ENCODE measurements at regions not wholly inside any gene's neighbourhood (a gene's known extent, or its start where the extent isn't known, plus 50 kb on each side); places are given as distances from the start of the nearest gene placed in this dataset.

GRCh38 chr10:120085096-120085796 lies 192.7 kb downstream of the SEC23IP start:
- Histone ChIP-seq H3K36me3 (no peaks in the 10 kb centered on the region), H3K4me1 (no peaks in the 10 kb centered on the region), H3K9me3 (no peaks in the 10 kb centered on the region), H3K27me3 (no peaks in the 10 kb centered on the region), H3K4me3 (no peak overlapping the region), H3K27ac (no peak overlapping the region)
- TF ChIP-seq POLR2A (IDR thresholded peaks at IDR 0.05) = no peak
- no peak for TF ChIP-seq CTCF (IDR thresholded peaks at IDR 0.05)
- no peak for TF ChIP-seq EP300 (IDR thresholded peaks at IDR 0.05)
- DNase-seq (ENCODE audit: low spot score in 2 of 2) = no peak
- 31 to 37% methylated on average over 5 of the region's 5 CpGs for WGBS, 2 donors

- no peak overlapping the region for H3K27ac ChIP-seq
- 60 to 69% methylated on average over 6 of the region's 6 CpGs for WGBS, 2 donors
- DNase-seq (ENCODE audit: low spot score in 2 of 2) = no peak
- H3K4me1 ChIP-seq = no peaks in the 10 kb centered on the region
- no peaks in the 10 kb centered on the region for H3K27me3 ChIP-seq
- TF ChIP-seq POLR2A (IDR thresholded peaks at IDR 0.05) (no peak), EP300 (IDR thresholded peaks at IDR 0.05) (no peak), CTCF (IDR thresholded peaks at IDR 0.05) (no peak)
- H3K36me3 ChIP-seq = no peaks in the 10 kb centered on the region
- no peaks in the 10 kb centered on the region for H3K9me3 ChIP-seq
- no peak overlapping the region for H3K4me3 ChIP-seq
Measured at GRCh38 chr10:120086066-120086465, 193.5 kb downstream of the SEC23IP start.

- H3K27me3 ChIP-seq = no peaks in the 10 kb centered on the region
- H3K9me3 ChIP-seq = no peaks in the 10 kb centered on the region
- TF ChIP-seq CTCF (IDR thresholded peaks at IDR 0.05) (no peak), EP300 (IDR thresholded peaks at IDR 0.05) (no peak)
- DNase-seq (ENCODE audit: low spot score in 2 of 2) = no peak
- no peak overlapping the region for H3K4me3 ChIP-seq
- H3K27ac ChIP-seq = no peak overlapping the region
- no peaks in the 10 kb centered on the region for H3K36me3 ChIP-seq
- 82 to 84% methylated on average over 3 of the region's 3 CpGs for WGBS, 2 donors
- no peaks in the 10 kb centered on the region for H3K4me1 ChIP-seq
Measured at GRCh38 chr10:120087109-120087508, 194.6 kb downstream of the SEC23IP start.

- no peak for DNase-seq (ENCODE audit: low spot score in 2 of 2)
- H3K9me3 ChIP-seq = no peaks in the 10 kb centered on the region
- 82 to 88% methylated on average over 3 of the region's 3 CpGs for WGBS, 2 donors
- TF ChIP-seq EP300 (IDR thresholded peaks at IDR 0.05) = no peak
- no peak for TF ChIP-seq POLR2A (IDR thresholded peaks at IDR 0.05)
- TF ChIP-seq CTCF (IDR thresholded peaks at IDR 0.05) = no peak
- H3K4me3 ChIP-seq = no peak overlapping the region
- H3K4me1 ChIP-seq = no peaks in the 10 kb centered on the region
- no peak overlapping the region for H3K27ac ChIP-seq
- no peaks in the 10 kb centered on the region for H3K36me3 ChIP-seq
- no peaks in the 10 kb centered on the region for H3K27me3 ChIP-seq
Measured at GRCh38 chr10:120095875-120096274, 203.3 kb downstream of the SEC23IP start.

GRCh38 chr10:120097766-120098165 lies 205.2 kb downstream of the SEC23IP start:
- no peak for DNase-seq (ENCODE audit: low spot score in 2 of 2)
- Histone ChIP-seq H3K27me3 (no peaks in the 10 kb centered on the region), H3K4me3 (no peak overlapping the region), H3K4me1 (no peaks in the 10 kb centered on the region), H3K9me3 (no peaks in the 10 kb centered on the region), H3K27ac (no peak overlapping the region), H3K36me3 (no peaks in the 10 kb centered on the region)
- no peak for TF ChIP-seq POLR2A (IDR thresholded peaks at IDR 0.05)
- TF ChIP-seq EP300 (IDR thresholded peaks at IDR 0.05) = no peak
- TF ChIP-seq CTCF (IDR thresholded peaks at IDR 0.05) = no peak

Measured in tibial nerve (tissue), 4 donors.